Endothelial cell (in vitro differentiated cells): ENCODE measurements at regions not wholly inside any gene's neighbourhood (a gene's known extent, or its start where the extent isn't known, plus 50 kb on each side); places are given as distances from the start of the nearest gene placed in this dataset.

Experiments used
- DNase-seq: peaks from one replicate; pipeline ENCODE4 v3.0.0; 2021; ENCODE audit warnings: low spot score
- H3K27ac Mint-ChIP-seq: one replicate; pipeline ENCODE4 v1.8.0; 2021; ENCODE audit warnings: mixed read lengths, inconsistent platforms; ENCODE audit not compliant: unreplicated experiment
- H3K27me3 Mint-ChIP-seq: one replicate; pipeline ENCODE4 v1.8.0; 2021; ENCODE audit warnings: mild to moderate bottlenecking, moderate library complexity, mixed read lengths, inconsistent platforms; ENCODE audit not compliant: unreplicated experiment
- H3K36me3 Mint-ChIP-seq: one replicate; pipeline ENCODE4 v1.8.0; 2021; ENCODE audit warnings: mild to moderate bottlenecking, low read depth, mixed read lengths, inconsistent platforms; ENCODE audit not compliant: unreplicated experiment
- H3K4me1 Mint-ChIP-seq: one replicate; pipeline ENCODE4 v1.8.0; 2021; ENCODE audit warnings: mild to moderate bottlenecking, mixed read lengths, inconsistent platforms; ENCODE audit not compliant: unreplicated experiment
- H3K4me3 Mint-ChIP-seq: one replicate; pipeline ENCODE4 v1.8.0; 2021; ENCODE audit warnings: mild to moderate bottlenecking, mixed read lengths, inconsistent platforms; ENCODE audit not compliant: unreplicated experiment
- H3K9me3 Mint-ChIP-seq: one replicate; pipeline ENCODE4 v1.8.0; 2021; ENCODE audit warnings: mixed read lengths, inconsistent platforms; ENCODE audit not compliant: unreplicated experiment
- TF ChIP-seq, protein P1 (sequence below): fragments of 200-600 bp; sonication (generic); IDR thresholded peaks from one replicate; pipeline ENCODE4 v1.5.0; 2021; ENCODE audit warnings: antibody characterized with exemption; ENCODE audit not compliant: unreplicated experiment

DNA sequence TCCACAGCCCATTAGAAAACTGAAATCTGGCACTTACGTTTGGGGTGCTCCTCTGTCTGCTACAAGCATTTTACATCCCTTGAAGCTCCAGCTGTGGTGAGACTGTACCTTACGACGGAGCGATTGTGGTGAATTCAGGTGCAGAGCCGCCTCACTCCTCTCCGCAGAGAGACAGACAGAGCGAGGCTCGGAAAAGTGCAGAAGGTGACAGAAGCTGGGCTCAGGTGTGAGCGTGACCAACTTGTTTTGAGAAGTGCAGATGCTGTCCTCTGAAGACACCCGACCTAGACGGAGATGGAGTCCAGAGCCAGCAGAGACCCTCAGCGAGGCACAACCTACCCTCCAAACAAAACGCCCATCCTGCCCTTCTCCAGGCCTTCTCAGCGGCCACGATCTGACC, 196.5 kb downstream of the MED10 start:
- no peak overlapping the region for H3K27ac Mint-ChIP-seq
- H3K4me1 Mint-ChIP-seq = no peaks in the 10 kb centered on the region

DNA sequence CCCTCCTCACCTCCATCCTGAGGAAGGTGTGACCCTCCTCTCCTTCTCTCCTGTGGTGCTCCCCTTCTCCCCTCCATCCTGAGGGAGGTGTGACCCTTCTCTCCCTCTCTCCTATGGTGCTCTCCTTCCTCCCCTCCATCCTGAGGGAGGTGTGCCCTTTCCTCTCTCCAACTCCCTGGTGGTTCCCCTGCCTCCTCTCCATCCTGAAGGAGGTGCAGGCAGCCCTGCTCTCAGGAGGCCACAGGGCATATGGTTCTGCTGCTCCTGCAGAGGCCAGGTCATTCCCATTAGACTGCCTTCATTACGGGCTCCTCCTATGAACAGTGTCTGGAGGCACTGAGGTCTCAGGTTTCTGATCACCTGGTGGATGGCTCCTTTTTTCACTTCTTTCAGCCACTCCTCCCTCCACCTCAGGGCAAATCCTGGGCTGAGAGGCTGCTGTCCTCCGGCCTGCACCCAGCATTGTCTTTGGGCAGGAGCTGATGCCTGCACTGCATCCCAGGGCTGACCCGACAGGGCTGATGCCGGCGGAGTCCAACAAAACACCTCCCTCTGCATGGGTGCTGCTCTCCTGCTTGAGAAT, 197.1 kb downstream of the MED10 start:
- Mint-ChIP-seq H3K27me3 (peaks cover 13% of the 10 kb centered on the region), H3K4me1 (no peaks in the 10 kb centered on the region), H3K4me3 (no peak overlapping the region), H3K36me3 (no peaks in the 10 kb centered on the region), H3K27ac (no peak overlapping the region), H3K9me3 (no peaks in the 10 kb centered on the region)
- DNase-seq = no peak
- TF ChIP-seq, protein P1, sequence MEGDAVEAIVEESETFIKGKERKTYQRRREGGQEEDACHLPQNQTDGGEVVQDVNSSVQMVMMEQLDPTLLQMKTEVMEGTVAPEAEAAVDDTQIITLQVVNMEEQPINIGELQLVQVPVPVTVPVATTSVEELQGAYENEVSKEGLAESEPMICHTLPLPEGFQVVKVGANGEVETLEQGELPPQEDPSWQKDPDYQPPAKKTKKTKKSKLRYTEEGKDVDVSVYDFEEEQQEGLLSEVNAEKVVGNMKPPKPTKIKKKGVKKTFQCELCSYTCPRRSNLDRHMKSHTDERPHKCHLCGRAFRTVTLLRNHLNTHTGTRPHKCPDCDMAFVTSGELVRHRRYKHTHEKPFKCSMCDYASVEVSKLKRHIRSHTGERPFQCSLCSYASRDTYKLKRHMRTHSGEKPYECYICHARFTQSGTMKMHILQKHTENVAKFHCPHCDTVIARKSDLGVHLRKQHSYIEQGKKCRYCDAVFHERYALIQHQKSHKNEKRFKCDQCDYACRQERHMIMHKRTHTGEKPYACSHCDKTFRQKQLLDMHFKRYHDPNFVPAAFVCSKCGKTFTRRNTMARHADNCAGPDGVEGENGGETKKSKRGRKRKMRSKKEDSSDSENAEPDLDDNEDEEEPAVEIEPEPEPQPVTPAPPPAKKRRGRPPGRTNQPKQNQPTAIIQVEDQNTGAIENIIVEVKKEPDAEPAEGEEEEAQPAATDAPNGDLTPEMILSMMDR = no peak

More for the DNA sequence above, 196.5 kb downstream of the MED10 start:
- Mint-ChIP-seq H3K36me3 (no peaks in the 10 kb centered on the region), H3K9me3 (no peaks in the 10 kb centered on the region), H3K27me3 (peaks cover 13% of the 10 kb centered on the region), H3K4me3 (no peak overlapping the region)
- no peak for DNase-seq
- TF ChIP-seq, protein P1 = no peak

DNA sequence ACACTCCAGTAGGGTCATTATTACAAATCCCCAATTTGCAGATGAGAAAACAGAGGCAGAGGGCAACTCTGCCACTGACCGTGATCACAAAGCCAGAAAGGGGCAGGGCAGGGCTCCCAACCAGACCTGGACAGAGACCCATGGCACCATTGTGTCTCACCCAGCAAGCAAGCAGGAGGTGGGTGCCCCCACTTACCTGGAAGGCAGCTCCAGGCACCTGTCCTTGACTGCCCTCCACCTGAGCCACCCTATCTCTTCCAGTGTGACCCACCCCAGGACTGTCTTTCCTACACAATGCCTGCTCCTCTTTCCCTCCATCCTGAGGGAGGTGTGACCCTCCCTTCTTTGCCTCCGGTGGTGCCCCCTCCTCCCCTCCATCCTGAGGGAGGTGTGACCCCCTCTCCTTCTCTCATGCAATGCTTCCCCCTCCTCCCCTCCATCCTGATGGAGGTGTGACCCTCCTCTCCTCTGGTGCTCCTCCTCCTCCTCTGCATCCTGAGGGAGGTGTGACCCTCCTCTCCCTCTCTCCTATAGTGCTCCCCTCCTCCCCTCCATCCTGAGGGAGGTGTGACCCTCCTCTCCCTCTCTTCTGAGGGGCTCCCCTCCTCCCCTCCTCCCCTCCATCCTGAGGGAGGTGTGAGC, 198.0 kb downstream of the MED10 start:
- no peak for DNase-seq
- no peaks in the 10 kb centered on the region for H3K4me1 Mint-ChIP-seq
- H3K4me3 Mint-ChIP-seq = no peak overlapping the region
- H3K27ac Mint-ChIP-seq = no peak overlapping the region
- peaks cover 12% of the 10 kb centered on the region for H3K27me3 Mint-ChIP-seq
- TF ChIP-seq, protein P1 = no peak
- no peaks in the 10 kb centered on the region for H3K9me3 Mint-ChIP-seq
- no peaks in the 10 kb centered on the region for H3K36me3 Mint-ChIP-seq

DNA sequence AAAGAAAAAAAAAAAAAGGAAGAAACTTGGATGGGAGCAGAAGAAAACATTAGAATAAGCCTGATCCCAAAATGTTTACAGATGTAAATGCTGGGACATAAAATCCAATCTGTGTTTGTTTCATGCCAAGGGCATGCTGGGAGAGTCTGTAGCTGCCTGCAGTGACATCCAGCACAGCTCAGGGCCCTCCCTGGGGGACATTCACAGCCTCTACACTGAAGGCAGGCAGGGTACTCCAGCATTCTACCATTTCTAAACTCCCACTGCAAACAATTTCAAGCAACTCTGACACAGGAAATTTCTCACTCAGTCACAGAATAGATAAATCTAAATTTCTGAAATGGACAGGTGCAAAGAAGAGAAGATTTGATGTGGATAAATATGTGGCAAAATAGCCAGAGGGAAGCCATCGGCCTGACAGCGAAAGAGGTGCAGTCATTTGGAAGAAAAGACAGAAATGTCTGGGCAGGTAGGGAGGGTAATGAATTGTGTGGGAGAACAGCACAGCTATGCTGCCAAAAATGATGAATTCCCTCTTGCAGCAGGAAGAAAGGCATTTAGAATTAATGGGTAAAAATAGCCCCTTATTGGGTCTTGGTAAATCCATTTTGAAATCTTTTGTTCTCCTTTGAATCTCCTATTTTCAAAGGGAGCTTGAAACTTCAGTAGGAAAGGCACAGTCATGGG, 199.4 kb downstream of the MED10 start:
- TF ChIP-seq, protein P1 = no peak

DNA sequence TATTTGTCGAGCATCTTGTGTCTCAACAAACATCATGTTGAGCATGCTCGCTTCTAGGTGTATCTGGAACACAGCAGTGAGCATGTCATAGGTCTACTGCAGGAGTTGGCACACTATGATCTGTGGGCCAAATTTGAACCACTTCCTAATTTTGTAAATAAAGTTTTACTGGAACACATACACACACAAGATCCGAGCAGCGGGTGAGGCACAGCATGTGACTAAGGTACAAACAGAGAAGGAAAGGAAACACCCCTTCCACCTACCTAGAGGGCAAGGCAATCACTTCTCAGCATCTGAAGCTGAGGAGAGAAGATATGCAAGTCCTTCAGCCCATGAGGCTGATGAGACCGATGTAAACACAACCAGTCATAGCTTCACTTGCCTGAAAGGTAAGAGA, 200.4 kb downstream of the MED10 start:
- Mint-ChIP-seq H3K4me3 (no peak overlapping the region), H3K9me3 (no peaks in the 10 kb centered on the region), H3K27me3 (peaks cover 11% of the 10 kb centered on the region), H3K36me3 (no peaks in the 10 kb centered on the region), H3K4me1 (no peaks in the 10 kb centered on the region), H3K27ac (no peak overlapping the region)
- TF ChIP-seq, protein P1 = no peak
- no peak for DNase-seq

More for the DNA sequence above, 199.4 kb downstream of the MED10 start:
- H3K4me3 Mint-ChIP-seq = no peak overlapping the region
- no peaks in the 10 kb centered on the region for H3K9me3 Mint-ChIP-seq
- H3K4me1 Mint-ChIP-seq = no peaks in the 10 kb centered on the region
- DNase-seq = no peak
- no peak overlapping the region for H3K27ac Mint-ChIP-seq
- H3K36me3 Mint-ChIP-seq = no peaks in the 10 kb centered on the region
- peaks cover 11% of the 10 kb centered on the region for H3K27me3 Mint-ChIP-seq
